Body of pancreas (tissue), 4 donors: ENCODE measurements at regions not wholly inside any gene's neighbourhood (a gene's known extent, or its start where the extent isn't known, plus 50 kb on each side); places are given as distances from the start of the nearest gene placed in this dataset.

ENCODE experiments used
- POLR2A ChIP-seq, 3 donors: fragments of 450-650 bp; IDR thresholded peaks; one replicate each; pipeline ENCODE4 v1.6.1; 2016; ENCODE audit warnings: antibody characterized with exemption in 3 of 3, mild to moderate bottlenecking in 2 of 3
- TF ChIP-seq, protein P1 (sequence below), 7 experiments: fragments of 450-650 bp in 4 of 7; fragments of 200-600 bp in 3 of 7; sonication (generic) in 3 of 7; IDR thresholded peaks; one replicate each; pipeline ENCODE4 v1.5.1; 2016 to 2019; ENCODE audit warnings: antibody characterized with exemption in 7 of 7

DNA sequence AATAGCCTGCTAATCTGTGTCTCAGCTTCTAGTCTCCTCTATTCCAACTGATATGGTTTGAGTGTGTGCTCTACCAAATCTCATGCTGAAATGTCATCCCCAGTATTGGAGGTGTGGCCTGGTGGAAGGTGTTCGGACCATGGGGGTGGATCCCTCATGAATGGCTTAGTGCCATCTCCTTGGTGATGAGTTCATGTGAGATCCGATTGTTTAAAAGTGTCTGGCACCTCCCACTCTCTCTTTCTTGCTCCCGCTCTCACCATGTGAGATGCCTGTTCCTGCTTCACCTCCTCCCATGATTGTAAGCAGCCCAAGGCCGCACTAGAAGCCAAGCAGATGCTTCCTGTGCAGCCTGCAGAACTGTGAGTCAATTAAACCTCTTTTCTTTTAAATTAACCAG lies 73.5 kb upstream of the CAMK1G start:
- TF ChIP-seq, protein P1, sequence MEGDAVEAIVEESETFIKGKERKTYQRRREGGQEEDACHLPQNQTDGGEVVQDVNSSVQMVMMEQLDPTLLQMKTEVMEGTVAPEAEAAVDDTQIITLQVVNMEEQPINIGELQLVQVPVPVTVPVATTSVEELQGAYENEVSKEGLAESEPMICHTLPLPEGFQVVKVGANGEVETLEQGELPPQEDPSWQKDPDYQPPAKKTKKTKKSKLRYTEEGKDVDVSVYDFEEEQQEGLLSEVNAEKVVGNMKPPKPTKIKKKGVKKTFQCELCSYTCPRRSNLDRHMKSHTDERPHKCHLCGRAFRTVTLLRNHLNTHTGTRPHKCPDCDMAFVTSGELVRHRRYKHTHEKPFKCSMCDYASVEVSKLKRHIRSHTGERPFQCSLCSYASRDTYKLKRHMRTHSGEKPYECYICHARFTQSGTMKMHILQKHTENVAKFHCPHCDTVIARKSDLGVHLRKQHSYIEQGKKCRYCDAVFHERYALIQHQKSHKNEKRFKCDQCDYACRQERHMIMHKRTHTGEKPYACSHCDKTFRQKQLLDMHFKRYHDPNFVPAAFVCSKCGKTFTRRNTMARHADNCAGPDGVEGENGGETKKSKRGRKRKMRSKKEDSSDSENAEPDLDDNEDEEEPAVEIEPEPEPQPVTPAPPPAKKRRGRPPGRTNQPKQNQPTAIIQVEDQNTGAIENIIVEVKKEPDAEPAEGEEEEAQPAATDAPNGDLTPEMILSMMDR (IDR thresholded peaks at IDR 0.05) = no peak
- no peak for TF ChIP-seq POLR2A (IDR thresholded peaks at IDR 0.05)
